HCT116 (cell line): ENCODE measurements at regions not wholly inside any gene's neighbourhood (a gene's known extent, or its start where the extent isn't known, plus 50 kb on each side); places are given as distances from the start of the nearest gene placed in this dataset.

ENCODE experiments used
- ATAC-seq: fragments of 200-7000 bp; cut with Tn5 transposase; 2 replicates; pipeline ENCODE4 v1.9.1; 2020; ENCODE audit warnings: mild to moderate bottlenecking, moderate library complexity
- BruUV-seq: library from RNA; stranded (reverse); fragments of 400-500 nt; replicated peaks from 2 replicates; lab custom pipeline; 2021; lab: Mats Ljungman, UMichigan
- CTCF ChIA-PET: fragments of 300-600 bp; sonication (Branson Sonifier 250); formaldehyde crosslinking; loops from one replicate; lab custom pipeline; 2021; ENCODE audit warnings: antibody characterized with exemption; lab: Charles Lee
- POLR2A ChIA-PET: fragments of 300-600, 350-600 bp; sonication (Branson Sonifier 250); formaldehyde crosslinking; loops from one replicate; lab custom pipeline; 2021; ENCODE audit warnings: antibody characterized with exemption; lab: Charles Lee
- RAD21 ChIA-PET, 2 experiments: fragments of 300-600 bp; sonication (Branson Sonifier 250); formaldehyde crosslinking; loops; one replicate each; lab custom pipeline; 2023; ENCODE audit warnings: low total read pairs in 2 of 2; ENCODE audit not compliant: uncharacterized antibody in 2 of 2, unreplicated experiment in 2 of 2, low non-redundant PET in 1 of 2; lab: Charles Lee
- DNase-seq: peaks from one replicate; pipeline ENCODE4 v3.0.0-alpha.2; 2010; ENCODE audit warnings: low read depth, low spot score
- H2AFZ ChIP-seq: fragments of 200-600 bp; shearing (Covaris generic), sonication (generic); 2 replicates; pipeline ENCODE4 v1.6.1; 2017; ENCODE audit warnings: low read depth, mixed run types, mixed read lengths, antibody characterized with exemption, low read length; ENCODE audit not compliant: poor library complexity, severe bottlenecking
- H3K27ac ChIP-seq: 2 replicates; pipeline ENCODE4 v1.5.1; 2012; ENCODE audit warnings: low read depth, low read length
- H3K27me3 ChIP-seq: fragments of 200-600 bp; sonication (generic); 2 replicates; pipeline ENCODE4 v1.6.1; 2016; ENCODE audit warnings: mixed run types, low read length, mixed read lengths; ENCODE audit not compliant: insufficient read depth
- H3K36me3 ChIP-seq, 2 experiments: fragments of 200-500 bp in 1 of 2; fragments of 200-600 bp in 1 of 2; sonication (Bioruptor generic) in 1 of 2; sonication (generic) in 1 of 2; 2 replicates each; pipeline versions ENCODE4 v1.5.1 to v1.6.1; 2014 to 2016; ENCODE audit warnings: low read length in 2 of 2, inconsistent platforms in 1 of 2, mixed read lengths in 1 of 2, mixed run types in 1 of 2; ENCODE audit not compliant: insufficient read depth in 2 of 2, control insufficient read depth in 1 of 2
- H3K4me1 ChIP-seq, 2 experiments: fragments of 200-600 bp in 1 of 2; sonication (generic) in 1 of 2; 2 replicates each; pipeline versions ENCODE4 v1.5.1 to v1.6.1; 2012 to 2017; ENCODE audit warnings: low read length in 2 of 2, inconsistent platforms in 1 of 2, mild to moderate bottlenecking in 1 of 2, mixed read lengths in 1 of 2, mixed run types in 1 of 2, moderate library complexity in 1 of 2; ENCODE audit not compliant: insufficient read depth in 2 of 2, control insufficient read depth in 1 of 2
- H3K4me2 ChIP-seq: fragments of 200-600 bp; sonication (generic); 2 replicates; pipeline ENCODE4 v1.6.1; 2017; ENCODE audit warnings: mixed run types, low read length, mixed read lengths
- H3K4me3 ChIP-seq, 2 experiments: fragments of 200-600 bp in 1 of 2; sonication (generic) in 1 of 2; replicated peaks in 1 of 2; 2 replicates each; pipeline ENCODE4 v1.5.1; 2011 to 2016; ENCODE audit warnings: low read length in 2 of 2, control low read depth in 1 of 2, low read depth in 1 of 2, mild to moderate bottlenecking in 1 of 2, mixed read lengths in 1 of 2, mixed run types in 1 of 2
- H3K79me2 ChIP-seq: fragments of 200-600 bp; sonication (generic); 2 replicates; pipeline ENCODE4 v1.6.1; 2017; ENCODE audit warnings: mild to moderate bottlenecking, mixed run types, low read length, moderate library complexity, mixed read lengths; ENCODE audit not compliant: insufficient read depth
- H3K9ac ChIP-seq: fragments of 200-600 bp; sonication (generic); 2 replicates; pipeline ENCODE4 v1.6.1; 2016; ENCODE audit warnings: low read length, mixed read lengths
- H3K9me2 ChIP-seq: fragments of 200-600 bp; sonication (generic), shearing (Covaris generic); 2 replicates; pipeline ENCODE4 v1.6.1; 2017; ENCODE audit warnings: mixed run types, mild to moderate bottlenecking, moderate library complexity; ENCODE audit not compliant: insufficient read depth
- H3K9me3 ChIP-seq, 2 experiments: fragments of 200-500 bp in 1 of 2; fragments of 200-600 bp in 1 of 2; sonication (Bioruptor generic) in 1 of 2; sonication (generic) in 1 of 2; 2 replicates each; pipeline ENCODE4 v1.6.1; 2014 to 2017; ENCODE audit warnings: low read length in 2 of 2, mixed read lengths in 2 of 2, inconsistent platforms in 1 of 2, low read depth in 1 of 2, mild to moderate bottlenecking in 1 of 2, mixed run types in 1 of 2, moderate library complexity in 1 of 2; ENCODE audit not compliant: control insufficient read depth in 1 of 2, insufficient read depth in 1 of 2
- H4K20me1 ChIP-seq: fragments of 200-600 bp; sonication (generic), shearing (Covaris generic); 2 replicates; pipeline ENCODE4 v1.6.1; 2017; ENCODE audit warnings: mixed run types, mild to moderate bottlenecking, moderate library complexity; ENCODE audit not compliant: insufficient read depth
- CBX3 ChIP-seq: IDR thresholded peaks from 2 replicates; pipeline ENCODE4 v1.6.1; 2012; ENCODE audit warnings: low read depth
- CEBPB ChIP-seq: IDR thresholded peaks from 2 replicates; pipeline ENCODE4 v1.6.1; 2012; ENCODE audit warnings: low read depth
- EGR1 ChIP-seq: IDR thresholded peaks from 2 replicates; pipeline ENCODE4 v1.6.1; 2012; ENCODE audit warnings: low read depth
- ELF1 ChIP-seq: IDR thresholded peaks from 2 replicates; pipeline ENCODE4 v1.6.1; 2012; ENCODE audit warnings: low read depth, borderline replicate concordance
- EZH2phosphoT487 ChIP-seq: fragments of 200-600 bp; IDR thresholded peaks from 2 replicates; pipeline ENCODE4 v1.6.1; 2018; ENCODE audit warnings: antibody characterized with exemption, borderline replicate concordance
- FOSL1 ChIP-seq: IDR thresholded peaks from 2 replicates; pipeline ENCODE4 v1.6.1; 2012; ENCODE audit warnings: low read depth
- JUND ChIP-seq: IDR thresholded peaks from 2 replicates; pipeline ENCODE4 v1.6.1; 2012
- MAX ChIP-seq: IDR thresholded peaks from 2 replicates; pipeline ENCODE4 v1.6.1; 2012
- POLR2A ChIP-seq: IDR thresholded peaks from 2 replicates; pipeline ENCODE4 v1.7.0; 2011; ENCODE audit warnings: borderline replicate concordance; ENCODE audit not compliant: insufficient read depth, insufficient read length; ENCODE audit errors: extremely low read depth
- RAD21 ChIP-seq: IDR thresholded peaks from 2 replicates; pipeline ENCODE4 v1.6.1; 2012; ENCODE audit warnings: low read depth, mild to moderate bottlenecking
- SIN3A ChIP-seq: IDR thresholded peaks from 2 replicates; pipeline ENCODE4 v1.6.1; 2012; ENCODE audit warnings: low read depth
- SP1 ChIP-seq: IDR thresholded peaks from 2 replicates; pipeline ENCODE4 v1.6.1; 2012; ENCODE audit warnings: low read depth
- SRF ChIP-seq: IDR thresholded peaks from 2 replicates; pipeline ENCODE4 v1.6.1; 2012; ENCODE audit warnings: low read depth
- TCF7L2 ChIP-seq: IDR thresholded peaks from 2 replicates; pipeline ENCODE4 v1.7.0; 2011; ENCODE audit warnings: borderline replicate concordance, inconsistent platforms; ENCODE audit not compliant: insufficient read depth, insufficient read length; ENCODE audit errors: extremely low read depth
- YY1 ChIP-seq: IDR thresholded peaks from 2 replicates; pipeline ENCODE4 v1.6.1; 2011; ENCODE audit warnings: low read length, low read depth, moderate library complexity, mild to moderate bottlenecking; ENCODE audit not compliant: insufficient replicate concordance; ENCODE audit errors: extremely low read depth
- ZBTB33 ChIP-seq: IDR thresholded peaks from 2 replicates; pipeline ENCODE4 v1.6.1; 2011; ENCODE audit warnings: mild to moderate bottlenecking, low read length, moderate library complexity; ENCODE audit not compliant: insufficient replicate concordance; ENCODE audit errors: extremely low read depth
- ZFX ChIP-seq: fragments of 450-650 bp; IDR thresholded peaks from 2 replicates; pipeline ENCODE4 v1.6.1; 2017
- ZNF274 ChIP-seq: fragments of 200-500 bp; sonication (Bioruptor generic); IDR thresholded peaks from 2 replicates; pipeline ENCODE4 v1.6.1; 2014; ENCODE audit warnings: mild to moderate bottlenecking, low read depth, low read length, inconsistent platforms
- intact Hi-C: fragments of 100-400 bp; cut with micrococcal nuclease; formaldehyde crosslinking; loops from 2 replicates; pipeline ENCODE4 v1.10.0; 2022
- TF ChIP-seq, protein P1 (sequence below): IDR thresholded peaks from 2 replicates; pipeline ENCODE4 v1.6.1; 2012

DNA sequence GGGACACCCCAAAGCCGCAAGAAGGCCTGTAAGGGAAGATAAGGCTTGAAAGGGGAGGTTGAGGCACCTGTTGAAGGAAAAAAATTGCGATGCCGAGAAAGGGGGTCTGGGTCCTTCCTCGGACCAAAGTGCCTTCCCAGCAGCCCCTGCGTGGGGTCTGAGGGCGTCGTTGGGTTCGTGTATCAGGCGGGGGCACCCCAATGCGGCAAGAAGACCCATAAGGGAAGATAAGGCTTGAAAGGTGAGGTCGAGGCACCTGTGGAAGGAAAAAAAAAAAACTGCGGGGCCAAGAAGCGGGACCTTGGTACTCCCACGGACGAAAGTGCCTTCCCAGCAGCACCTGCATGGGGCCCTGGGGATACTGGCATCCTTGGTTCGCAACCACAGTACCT lies 277.5 kb downstream of the ALG10 start:
- BruUV-seq = no TSS peak
- Histone ChIP-seq H3K27ac (no peak overlapping the region), H3K9ac (no peak overlapping the region), H3K9me2 (no peaks in the 10 kb centered on the region), H2AFZ (no peak overlapping the region), H3K9me3 (no peaks in the 10 kb centered on the region), H3K27me3 (no peaks in the 10 kb centered on the region), H3K79me2 (no peaks in the 10 kb centered on the region), H3K4me2 (no peak overlapping the region), H3K4me1 (no peaks in the 10 kb centered on the region), H4K20me1 (no peaks in the 10 kb centered on the region), H3K4me3 (no peak overlapping the region), H3K36me3 (no peaks in the 10 kb centered on the region)
- POLR2A ChIA-PET = no interaction called here
- ATAC-seq (no peak), DNase-seq (no peak)
- intact Hi-C loops = no loop called here
- CTCF ChIA-PET = no interaction called here
- TF ChIP-seq ZBTB33 = no peak
- TF ChIP-seq, protein P1, sequence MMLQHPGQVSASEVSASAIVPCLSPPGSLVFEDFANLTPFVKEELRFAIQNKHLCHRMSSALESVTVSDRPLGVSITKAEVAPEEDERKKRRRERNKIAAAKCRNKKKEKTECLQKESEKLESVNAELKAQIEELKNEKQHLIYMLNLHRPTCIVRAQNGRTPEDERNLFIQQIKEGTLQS = no peak
- TF ChIP-seq CBX3 = no peak
- TF ChIP-seq POLR2A = no peak
- TF ChIP-seq SP1 = no peak
- TF ChIP-seq EZH2phosphoT487 = no peak
- TF ChIP-seq FOSL1 = no peak
- no peak for TF ChIP-seq JUND
- no peak for TF ChIP-seq SIN3A
- no peak for TF ChIP-seq ELF1
- TF ChIP-seq RAD21 = no peak
- no peak for TF ChIP-seq EGR1
- no peak for TF ChIP-seq TCF7L2
- no peak for TF ChIP-seq YY1
- no peak for TF ChIP-seq SRF
- no peak for TF ChIP-seq ZNF274
- no peak for TF ChIP-seq ZFX
- TF ChIP-seq MAX = no peak
- TF ChIP-seq CEBPB = no peak
- RAD21 ChIA-PET = no interaction called here
